Neural progenitor cell (in vitro differentiated cells): ENCODE measurements at regions not wholly inside any gene's neighbourhood (a gene's known extent, or its start where the extent isn't known, plus 50 kb on each side); places are given as distances from the start of the nearest gene placed in this dataset.

ENCODE experiments used
- DNase-seq: peaks from one replicate; pipeline ENCODE4 v3.0.0-alpha.2; 2016; ENCODE audit warnings: low spot score
- H2AFZ ChIP-seq: fragments of 200-600 bp; sonication (generic); replicated peaks from 2 replicates; pipeline ENCODE4 v1.6.1; 2016; ENCODE audit warnings: antibody characterized with exemption
- H3F3A ChIP-seq: fragments of 200-600 bp; sonication (generic); 2 replicates; pipeline ENCODE4 v1.6.1; 2016; ENCODE audit warnings: antibody characterized with exemption, low read depth
- H3K27ac ChIP-seq: fragments of 200-600 bp; sonication (generic); 2 replicates; pipeline ENCODE4 v1.5.1; 2016; ENCODE audit warnings: mild to moderate bottlenecking
- H3K27me3 ChIP-seq: fragments of 200-600 bp; sonication (generic); 2 replicates; pipeline ENCODE4 v1.6.1; 2016; ENCODE audit warnings: mild to moderate bottlenecking, moderate library complexity
- H3K36me3 ChIP-seq: fragments of 200-600 bp; sonication (generic); 2 replicates; pipeline ENCODE4 v1.5.1; 2016
- H3K4me1 ChIP-seq: fragments of 200-600 bp; sonication (generic); 2 replicates; pipeline ENCODE4 v1.6.1; 2016; ENCODE audit warnings: mixed run types
- H3K4me2 ChIP-seq: fragments of 200-600 bp; sonication (generic); 2 replicates; pipeline ENCODE4 v1.6.1; 2016
- H3K4me3 ChIP-seq: fragments of 200-600 bp; sonication (generic); 2 replicates; pipeline ENCODE4 v1.5.1; 2016
- H3K79me2 ChIP-seq: fragments of 200-600 bp; sonication (generic); 2 replicates; pipeline ENCODE4 v1.6.1; 2016; ENCODE audit warnings: low read depth
- H3K9ac ChIP-seq: fragments of 200-600 bp; sonication (generic); 2 replicates; pipeline ENCODE4 v1.6.1; 2016
- H3K9me3 ChIP-seq: fragments of 200-600 bp; sonication (generic); 2 replicates; pipeline ENCODE4 v1.5.1; 2016; ENCODE audit warnings: low read depth
- H4K20me1 ChIP-seq: fragments of 200-600 bp; sonication (generic); 2 replicates; pipeline ENCODE4 v1.6.1; 2016; ENCODE audit warnings: low read depth
- H3K27ac Mint-ChIP-seq: 3 replicates; pipeline ENCODE4 v1.8.0; 2021; ENCODE audit warnings: mixed read lengths
- H3K27me3 Mint-ChIP-seq: 2 replicates; pipeline ENCODE4 v1.8.0; 2022; ENCODE audit warnings: low read depth, mild to moderate bottlenecking, inconsistent platforms, moderate library complexity, mixed read lengths; ENCODE audit not compliant: insufficient read depth
- H3K36me3 Mint-ChIP-seq: 3 replicates; pipeline ENCODE4 v1.8.0; 2021; ENCODE audit warnings: mixed read lengths
- H3K4me1 Mint-ChIP-seq: 3 replicates; pipeline ENCODE4 v1.8.0; 2021; ENCODE audit warnings: mixed read lengths
- H3K4me3 Mint-ChIP-seq: 3 replicates; pipeline ENCODE4 v1.8.0; 2021; ENCODE audit warnings: mild to moderate bottlenecking, moderate library complexity, mixed read lengths
- H3K9me3 Mint-ChIP-seq: 3 replicates; pipeline ENCODE4 v1.8.0; 2020; ENCODE audit warnings: mixed read lengths
- CTCF ChIP-seq: fragments of 200-600 bp; sonication (generic); IDR thresholded peaks from 2 replicates; pipeline ENCODE4 v1.5.1; 2017; ENCODE audit warnings: antibody characterized with exemption, mild to moderate bottlenecking
- EZH2 ChIP-seq: fragments of 200-600 bp; sonication (generic); IDR thresholded peaks from 2 replicates; pipeline ENCODE4 v1.6.1; 2017; ENCODE audit warnings: antibody characterized with exemption, mild to moderate bottlenecking, moderate library complexity
- EZH2phosphoT487 ChIP-seq: fragments of 200-600 bp; sonication (generic); IDR thresholded peaks from 2 replicates; pipeline ENCODE4 v1.6.1; 2017; ENCODE audit warnings: antibody characterized with exemption

GRCh38 chr2:157946919-157947557 is 70.9 kb upstream of the ACVR1 start:
- H3K9me3 ChIP-seq: no peaks in the 10 kb centered on the region

GRCh38 chr2:157940024-157940423 is 63.9 kb upstream of the ACVR1 start:
- DNase-seq: no peak
- H3K4me2 ChIP-seq: no peak overlapping the region
- Mint-ChIP-seq H3K9me3 (peaks cover 2% of the 10 kb centered on the region), H3K36me3 (no peaks in the 10 kb centered on the region), H3K27ac (no peak overlapping the region), H3K27me3 (peaks cover 14% of the 10 kb centered on the region), H3K4me3 (no peak overlapping the region), H3K4me1 (no peaks in the 10 kb centered on the region)
- H3K27ac ChIP-seq: no peak overlapping the region
- no peak overlapping the region for H3K4me3 ChIP-seq
- H3K9me3 ChIP-seq: no peaks in the 10 kb centered on the region
- H3K79me2 ChIP-seq: no peaks in the 10 kb centered on the region
- H3K36me3 ChIP-seq: no peaks in the 10 kb centered on the region
- H3K27me3 ChIP-seq: peaks cover 15% of the 10 kb centered on the region
- H4K20me1 ChIP-seq: no peaks in the 10 kb centered on the region
- H3F3A ChIP-seq: no peaks in the 10 kb centered on the region
- no peak overlapping the region for H2AFZ ChIP-seq
- TF ChIP-seq EZH2 (no peak), CTCF (no peak), EZH2phosphoT487 (no peak)
- no peak overlapping the region for H3K9ac ChIP-seq
- H3K4me1 ChIP-seq: peaks cover 7% of the 10 kb centered on the region

More at GRCh38 chr2:157946919-157947557, 70.9 kb upstream of the ACVR1 start:
- no peaks in the 10 kb centered on the region for H3K27me3 ChIP-seq
- Mint-ChIP-seq H3K27ac (no peak overlapping the region), H3K9me3 (no peaks in the 10 kb centered on the region), H3K36me3 (no peaks in the 10 kb centered on the region), H3K4me1 (no peaks in the 10 kb centered on the region), H3K27me3 (peaks cover 2% of the 10 kb centered on the region), H3K4me3 (no peak overlapping the region)
- H3F3A ChIP-seq: no peaks in the 10 kb centered on the region
- no peak overlapping the region for H3K9ac ChIP-seq
- H3K27ac ChIP-seq: no peak overlapping the region
- no peaks in the 10 kb centered on the region for H4K20me1 ChIP-seq
- H2AFZ ChIP-seq: no peak overlapping the region
- TF ChIP-seq EZH2: no peak
- H3K79me2 ChIP-seq: no peaks in the 10 kb centered on the region
- H3K4me2 ChIP-seq: no peak overlapping the region
- no peaks in the 10 kb centered on the region for H3K36me3 ChIP-seq
- H3K4me3 ChIP-seq: no peak overlapping the region
- DNase-seq: no peak
- no peaks in the 10 kb centered on the region for H3K4me1 ChIP-seq

GRCh38 chr2:157938556-157938955 is 62.4 kb upstream of the ACVR1 start:
- H3K9me3 Mint-ChIP-seq: peaks cover 7% of the 10 kb centered on the region

More at GRCh38 chr2:157938556-157938955, 62.4 kb upstream of the ACVR1 start:
- H3K4me1 ChIP-seq: peaks cover 16% of the 10 kb centered on the region
- no peak overlapping the region for H3K4me2 ChIP-seq
- no peak overlapping the region for H3K9ac ChIP-seq
- H3K27me3 ChIP-seq: peaks cover 30% of the 10 kb centered on the region
- Mint-ChIP-seq H3K27ac (no peak overlapping the region), H3K4me3 (no peak overlapping the region), H3K36me3 (no peaks in the 10 kb centered on the region), H3K4me1 (peaks cover 6% of the 10 kb centered on the region), H3K27me3 (peaks cover 22% of the 10 kb centered on the region)
- H3K9me3 ChIP-seq: no peaks in the 10 kb centered on the region
- H3K4me3 ChIP-seq: no peak overlapping the region
- H3F3A ChIP-seq: peaks cover 7% of the 10 kb centered on the region
- H3K27ac ChIP-seq: no peak overlapping the region
- no peaks in the 10 kb centered on the region for H3K79me2 ChIP-seq
- no peak overlapping the region for H2AFZ ChIP-seq
- H3K36me3 ChIP-seq: no peaks in the 10 kb centered on the region
- DNase-seq: no peak
- H4K20me1 ChIP-seq: peaks cover 5% of the 10 kb centered on the region
- TF ChIP-seq EZH2phosphoT487 (no peak), EZH2 (no peak), CTCF (no peak)
